HG03108 (cell line): ENCODE measurements at regions not wholly inside any gene's neighbourhood (a gene's known extent, or its start where the extent isn't known, plus 50 kb on each side); places are given as distances from the start of the nearest gene placed in this dataset.

ENCODE experiments used
- ATAC-seq: cut with Tn5 transposase; IDR thresholded peaks from one replicate; pipeline ENCODE4 v1.9.1; 2021; ENCODE audit warnings: moderate library complexity; ENCODE audit not compliant: unreplicated experiment

DNA sequence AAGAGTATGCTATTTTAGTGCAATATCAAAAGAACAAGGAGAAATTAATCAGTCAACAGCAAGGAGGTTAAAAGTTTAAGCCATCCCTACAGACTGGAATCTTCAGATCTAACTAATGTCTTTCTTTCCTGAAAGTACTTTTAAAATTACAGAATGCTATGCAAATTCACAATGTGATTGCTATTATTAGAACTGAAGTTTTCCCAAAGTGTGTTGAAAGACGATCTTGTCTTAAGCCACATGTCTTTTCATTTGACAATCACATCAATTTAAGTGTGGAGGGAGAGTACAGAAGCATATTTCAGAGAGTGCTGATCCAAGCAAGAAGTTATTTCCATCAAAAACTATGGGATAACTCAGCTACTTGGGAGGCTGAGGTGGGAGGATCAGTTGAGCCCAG lies 64.7 kb upstream of the TNIP3 start:
- ATAC-seq: no peak

DNA sequence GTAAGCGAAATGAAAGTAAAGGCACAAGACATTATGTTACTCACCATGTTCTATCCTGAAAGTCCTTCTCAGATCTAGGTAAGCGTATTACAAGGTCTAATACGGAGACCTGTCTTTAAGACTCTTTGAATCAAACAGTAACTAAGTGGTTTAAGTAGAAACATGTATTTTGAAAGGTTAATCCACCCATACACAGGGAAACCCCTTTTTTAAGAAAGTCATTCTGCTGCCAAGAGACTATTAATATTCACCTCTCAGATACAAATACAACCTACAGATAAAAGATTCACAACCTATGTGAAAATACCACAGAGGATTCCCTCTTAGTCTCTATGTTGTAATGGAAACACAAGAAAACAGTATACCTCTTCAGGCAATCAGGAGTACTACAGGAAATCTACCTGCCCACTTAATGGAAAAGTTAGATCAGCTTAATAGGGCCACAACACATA lies 63.2 kb upstream of the TNIP3 start:
- peak; percentile 82 for ATAC-seq

DNA sequence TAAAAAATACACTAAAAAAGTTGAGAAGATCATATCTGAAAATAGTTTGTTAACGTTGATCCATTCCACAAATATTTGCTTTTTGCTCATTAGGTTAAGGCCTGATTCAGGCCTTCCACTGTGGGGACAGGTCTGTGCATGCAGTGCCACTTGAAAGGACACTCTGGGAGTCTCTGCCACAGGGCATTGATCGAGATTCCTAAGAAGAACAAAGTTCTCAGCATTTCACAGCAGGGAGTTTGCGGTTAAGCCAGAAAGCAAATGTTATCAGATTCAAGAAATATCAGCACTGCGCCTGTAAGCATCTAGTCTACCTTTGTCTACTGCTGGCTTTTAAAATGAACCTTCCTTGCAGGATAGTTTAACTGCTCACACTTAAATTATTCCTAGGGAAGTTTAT lies 62.2 kb upstream of the TNIP3 start:
- ATAC-seq: no peak

DNA sequence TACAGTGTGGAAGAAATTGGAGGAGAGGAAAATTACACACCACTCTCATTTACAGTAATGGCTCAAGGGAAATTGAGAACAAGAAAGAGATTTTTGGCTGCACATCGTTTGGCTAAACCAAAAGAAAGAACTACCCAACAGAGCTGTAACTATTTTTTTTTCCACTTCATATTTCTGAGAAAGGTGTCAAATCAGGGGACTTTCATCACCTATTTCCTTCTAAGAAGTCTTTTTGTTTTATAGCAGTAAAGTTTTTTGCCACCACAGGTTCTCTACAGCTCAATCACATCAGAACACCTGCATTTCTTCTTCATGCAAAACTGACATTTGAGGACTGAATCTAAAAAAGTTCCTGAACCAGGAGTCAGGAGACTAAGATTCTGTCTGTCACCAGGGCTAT lies 57.5 kb upstream of the TNIP3 start:
- no peak for ATAC-seq

DNA sequence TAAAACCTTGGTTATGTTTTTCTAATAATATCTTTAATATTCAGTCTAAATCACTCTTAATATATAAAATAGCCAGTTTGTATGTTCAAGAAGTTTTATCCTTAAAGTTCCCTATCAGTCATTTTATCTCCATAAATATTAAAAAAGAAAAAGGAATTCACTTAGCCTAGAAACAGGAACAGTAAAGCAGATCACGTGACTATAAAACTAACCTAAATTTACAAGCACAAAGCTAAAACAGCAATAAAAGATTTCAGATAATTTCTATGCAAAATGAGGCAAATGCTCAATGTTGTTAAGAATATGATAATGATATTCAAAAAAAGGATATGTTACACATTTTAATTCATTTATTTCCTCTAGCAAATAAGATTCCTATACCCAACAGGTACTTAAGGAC lies 57.1 kb upstream of the TNIP3 start:
- no peak for ATAC-seq

DNA sequence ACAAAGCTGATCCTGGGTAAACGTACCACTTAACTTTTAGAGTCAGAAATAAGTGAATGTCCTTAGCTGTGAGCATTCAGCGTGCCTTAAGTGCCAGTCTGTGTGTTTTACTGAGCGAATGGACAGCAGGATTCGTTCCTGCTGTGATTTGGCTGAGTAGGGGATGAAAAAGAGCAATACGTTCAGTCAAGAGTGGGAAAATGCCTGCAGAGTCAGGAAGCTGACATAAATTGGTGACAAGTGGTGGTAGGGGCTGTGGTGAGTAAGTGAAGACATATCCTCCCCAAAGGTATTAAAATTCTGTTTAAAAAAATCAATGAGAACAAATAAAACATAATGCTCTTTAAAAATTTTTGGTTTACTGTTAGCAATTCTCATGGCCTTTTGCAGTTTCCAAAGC lies 56.6 kb upstream of the TNIP3 start:
- ATAC-seq: no peak

DNA sequence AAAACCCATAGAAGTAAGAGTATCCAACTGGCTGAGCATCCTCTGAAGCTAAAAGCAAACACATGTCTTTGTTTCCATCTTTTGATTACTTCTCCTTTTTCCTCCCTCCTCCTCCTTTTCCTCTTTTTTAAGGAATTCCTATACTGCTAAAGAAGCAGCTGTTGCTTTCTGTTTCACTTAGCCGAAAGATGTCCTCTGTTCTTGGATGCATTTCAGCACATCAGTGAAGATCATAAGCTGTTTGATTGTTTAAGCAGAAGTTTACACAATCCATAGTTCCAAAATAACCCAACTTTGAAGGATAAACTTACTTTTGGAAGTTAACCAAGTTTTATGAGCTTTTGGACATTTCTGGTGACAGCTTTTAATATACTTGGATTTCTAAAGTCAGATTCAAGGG lies 55.1 kb upstream of the TNIP3 start:
- ATAC-seq: no peak

DNA sequence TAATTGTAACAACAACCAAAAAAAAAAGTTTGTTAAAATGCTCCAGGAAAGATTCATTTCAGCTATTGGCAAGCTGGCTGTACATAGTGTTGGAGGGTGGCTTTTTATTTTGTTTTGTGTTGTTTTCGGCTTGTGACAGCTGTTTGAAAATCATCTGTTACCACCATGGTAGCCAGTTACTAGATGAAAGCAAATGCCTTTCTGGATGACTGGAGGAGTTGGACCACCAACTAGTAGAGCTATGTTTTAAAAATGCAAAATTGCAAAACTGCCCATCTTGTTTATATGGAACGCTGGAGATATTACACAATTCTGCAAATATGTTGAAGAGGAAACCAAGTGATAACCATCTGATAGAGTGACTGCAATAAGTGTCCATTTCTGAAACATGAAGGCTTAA lies 53.2 kb upstream of the TNIP3 start:
- ATAC-seq: no peak

DNA sequence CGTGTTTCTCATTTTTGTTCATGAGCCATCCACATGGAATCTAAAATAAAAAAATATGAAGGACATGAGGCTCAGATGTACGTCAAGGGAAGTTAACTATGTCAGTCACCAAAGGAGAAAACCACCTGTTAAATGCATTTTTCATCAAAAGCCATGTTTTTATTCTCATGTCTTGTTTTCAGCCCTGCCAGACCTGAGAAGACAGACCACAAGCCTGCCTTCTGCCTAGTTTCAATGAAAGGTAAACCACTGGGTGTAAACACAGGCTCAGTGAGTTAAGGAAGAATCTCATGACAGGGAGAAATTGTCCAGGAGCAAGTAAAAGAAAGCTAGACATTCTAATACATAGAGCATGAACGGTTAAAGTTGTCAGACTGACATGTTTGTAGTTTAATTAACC lies 52.3 kb upstream of the TNIP3 start:
- ATAC-seq: no peak

DNA sequence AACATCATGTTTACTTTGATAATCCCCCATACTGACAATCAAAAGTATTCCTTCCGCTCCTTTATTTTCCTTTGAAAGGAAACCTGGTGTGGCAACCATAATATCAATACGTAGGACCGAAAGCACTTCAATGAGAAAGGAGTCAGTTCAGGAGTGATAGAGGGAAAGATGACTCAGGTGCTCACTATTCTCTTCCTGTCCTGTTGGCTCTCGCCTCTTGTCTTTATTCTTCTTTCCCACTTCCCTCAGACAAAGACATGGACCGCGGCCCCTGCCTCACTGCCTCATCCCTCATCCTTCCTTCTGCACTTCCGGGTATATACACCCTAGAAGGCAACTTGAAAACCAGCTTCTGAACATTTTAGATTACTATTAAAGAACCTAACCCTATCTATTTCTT lies 49.8 kb upstream of the TNIP3 start:
- no peak for ATAC-seq
